Fibroblast of lung (primary cell): ENCODE measurements at regions not wholly inside any gene's neighbourhood (a gene's known extent, or its start where the extent isn't known, plus 50 kb on each side); places are given as distances from the start of the nearest gene placed in this dataset.

Experiments used
- CTCF ChIP-seq, 2 donors: IDR thresholded peaks in 1 of 2; conservative IDR thresholded peaks in 1 of 2; 1 replicate in 1 of 2; 2 replicates in 1 of 2; pipeline ENCODE4 v1.5.1; 2011 to 2012; ENCODE audit warnings: low read length in 2 of 2, control low read depth in 1 of 2, inconsistent platforms in 1 of 2, low read depth in 1 of 2, mild to moderate bottlenecking in 1 of 2
- EZH2 ChIP-seq: IDR thresholded peaks from 2 replicates; pipeline ENCODE4 v1.5.1; 2012; ENCODE audit warnings: low read length, control low read depth, mild to moderate bottlenecking; ENCODE audit errors: missing control alignments

GRCh38 chrX:39416547-39417260 is 615.4 kb downstream of the MID1IP1 start:
- TF ChIP-seq CTCF (conservative IDR thresholded peaks at IDR 0.05 in 1 of 2, IDR thresholded peaks at IDR 0.05 in 1 of 2; ENCODE audit: low read depth in 1 of 2, low read length in 2 of 2) (no peak), EZH2 (no peak)
